ENCODE measurements at regions not wholly inside any gene's neighbourhood (a gene's known extent, or its start where the extent isn't known, plus 50 kb on each side); places are given as distances from the start of the nearest gene placed in this dataset.

DNA sequence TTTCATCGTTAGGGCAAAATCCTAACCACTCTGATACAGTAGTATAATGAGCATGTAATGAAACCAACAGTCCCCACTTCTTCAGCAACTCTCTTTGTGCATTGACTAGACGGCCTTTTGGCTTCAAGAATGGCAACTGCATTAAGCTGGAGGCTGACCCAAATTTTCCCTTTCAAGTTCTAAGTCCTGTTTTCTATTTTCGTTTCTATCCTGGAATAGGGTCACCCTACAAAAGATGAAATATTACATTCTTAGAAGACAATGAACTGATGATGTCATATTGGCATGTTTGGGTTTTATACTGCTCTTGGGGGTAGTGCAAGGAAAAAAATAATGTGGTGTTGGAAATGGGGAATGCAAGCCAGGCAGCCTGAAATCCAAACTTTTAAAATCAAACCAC is 254.4 kb downstream of the ETAA1 start:
- DNase-seq (ENCODE audit: low read depth): no peak
- TF ChIP-seq CTCF (IDR thresholded peaks at IDR 0.05; ENCODE audit: control insufficient read depth, insufficient read depth, low read depth, low read length, missing control alignments): no peak
- H3K4me3 ChIP-seq (ENCODE audit: control insufficient read depth, low read depth, low read length): no peak overlapping the region

GRCh38 chr2:67652679-67653078 is 255.5 kb downstream of the ETAA1 start:
- no peak overlapping the region for H3K4me3 ChIP-seq (ENCODE audit: control insufficient read depth, low read depth, low read length)
- DNase-seq (ENCODE audit: low read depth): no peak
- TF ChIP-seq CTCF (IDR thresholded peaks at IDR 0.05; ENCODE audit: control insufficient read depth, insufficient read depth, low read depth, low read length, missing control alignments): no peak

DNA sequence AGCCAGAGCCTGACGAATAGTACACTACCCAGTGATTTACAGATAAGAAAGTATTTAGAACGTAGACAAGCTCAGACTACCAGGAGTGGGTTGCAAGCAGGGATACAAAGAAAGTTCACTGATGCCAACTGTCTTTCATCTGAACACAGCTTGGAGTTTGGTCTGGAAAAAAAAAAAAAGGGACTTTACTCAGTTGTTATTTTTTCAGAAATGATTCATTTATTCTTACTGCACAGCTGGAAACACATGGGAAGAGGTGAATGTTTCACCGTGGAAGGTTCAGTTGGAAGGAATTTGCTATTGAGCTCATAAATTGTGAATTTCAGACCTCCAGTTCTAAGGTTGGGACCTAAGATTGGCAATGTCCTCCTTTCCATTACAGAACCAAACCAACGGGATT is 259.7 kb downstream of the ETAA1 start:
- no peak for DNase-seq (ENCODE audit: low read depth)
- no peak overlapping the region for H3K4me3 ChIP-seq (ENCODE audit: control insufficient read depth, low read depth, low read length)
- TF ChIP-seq CTCF (IDR thresholded peaks at IDR 0.05; ENCODE audit: control insufficient read depth, insufficient read depth, low read depth, low read length, missing control alignments): no peak

DNA sequence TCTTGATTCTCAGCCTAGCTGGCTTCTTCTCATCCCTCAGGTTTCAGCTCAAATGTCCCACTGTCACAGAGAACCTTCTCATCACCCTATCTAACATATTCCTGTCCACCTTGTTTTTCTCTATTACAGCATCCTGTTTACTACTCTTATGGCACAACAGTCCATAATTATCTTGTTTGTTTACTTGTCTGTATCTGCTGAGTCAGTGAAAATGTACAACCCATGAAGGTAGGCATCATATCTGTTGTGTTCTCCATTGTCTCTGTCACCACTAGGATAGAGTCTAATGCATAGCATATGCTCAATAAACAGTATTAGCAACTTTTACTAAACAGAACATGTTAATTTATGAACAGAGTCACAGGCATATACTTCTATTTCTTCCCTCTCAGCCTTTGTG is 261.7 kb downstream of the ETAA1 start:
- no peak overlapping the region for H3K4me3 ChIP-seq (ENCODE audit: control insufficient read depth, low read depth, low read length)
- TF ChIP-seq CTCF (IDR thresholded peaks at IDR 0.05; ENCODE audit: control insufficient read depth, insufficient read depth, low read depth, low read length, missing control alignments): no peak
- no peak for DNase-seq (ENCODE audit: low read depth)

DNA sequence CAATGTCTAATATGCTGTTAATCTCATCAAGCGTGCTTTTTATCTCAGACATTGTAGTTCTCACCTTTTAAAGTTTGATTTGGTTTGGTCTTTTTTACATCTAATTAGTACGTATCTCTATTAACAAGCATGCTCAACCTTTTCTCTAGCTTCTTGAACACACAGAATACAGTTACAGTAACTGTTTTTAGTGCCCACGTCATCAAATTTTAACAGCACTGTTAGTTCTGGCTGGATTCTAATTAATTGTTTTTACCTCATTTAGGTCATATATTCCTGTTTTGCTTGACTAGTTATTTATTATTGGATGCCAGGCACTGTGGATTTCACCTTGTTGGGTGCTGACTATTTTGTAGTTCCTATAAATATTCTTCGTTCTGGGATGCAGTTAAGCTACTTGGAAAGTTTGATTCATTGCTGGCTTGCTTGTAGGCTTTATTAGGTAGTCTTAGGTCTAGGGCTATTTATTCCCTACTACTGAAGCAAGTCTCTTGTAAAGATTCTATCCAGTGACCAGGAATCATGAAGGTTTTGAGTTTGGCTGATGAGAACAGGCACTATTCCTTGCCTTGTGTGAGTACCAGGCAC is 263.0 kb downstream of the ETAA1 start:
- DNase-seq (ENCODE audit: low read depth): no peak
- no peak overlapping the region for H3K4me3 ChIP-seq (ENCODE audit: control insufficient read depth, low read depth, low read length)
- TF ChIP-seq CTCF (IDR thresholded peaks at IDR 0.05; ENCODE audit: control insufficient read depth, insufficient read depth, low read depth, low read length, missing control alignments): no peak

- TF ChIP-seq CTCF (IDR thresholded peaks at IDR 0.05; ENCODE audit: control insufficient read depth, insufficient read depth, low read depth, low read length, missing control alignments): no peak
- peak; percentile 24 for DNase-seq (ENCODE audit: low read depth)
- no peak overlapping the region for H3K4me3 ChIP-seq (ENCODE audit: control insufficient read depth, low read depth, low read length)
Observed at GRCh38 chr2:67660871-67661270, 263.7 kb downstream of the ETAA1 start.

DNA sequence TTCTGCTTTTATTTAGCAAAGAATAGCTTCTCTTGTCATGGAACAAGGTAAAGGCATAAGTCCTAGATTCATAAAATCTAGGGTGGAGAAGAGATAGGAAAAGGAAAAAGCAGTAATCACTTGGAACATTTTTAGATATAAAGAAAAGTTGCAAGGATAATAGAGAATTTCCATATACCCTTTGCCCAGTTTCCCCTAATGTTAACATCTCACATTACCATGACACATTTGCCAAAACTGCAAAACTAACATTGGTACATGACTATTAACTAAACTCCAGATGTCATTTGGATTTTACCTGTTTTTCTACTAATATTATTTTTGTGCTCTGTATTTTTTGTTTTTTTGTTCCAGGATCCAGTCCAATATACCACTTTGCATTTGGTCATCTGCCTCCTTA is 265.1 kb downstream of the ETAA1 start:
- no peak for TF ChIP-seq CTCF (IDR thresholded peaks at IDR 0.05; ENCODE audit: control insufficient read depth, insufficient read depth, low read depth, low read length, missing control alignments)
- H3K4me3 ChIP-seq (ENCODE audit: control insufficient read depth, low read depth, low read length): no peak overlapping the region
- no peak for DNase-seq (ENCODE audit: low read depth)
